ENCODE measurements at regions not wholly inside any gene's neighbourhood (a gene's known extent, or its start where the extent isn't known, plus 50 kb on each side); places are given as distances from the start of the nearest gene placed in this dataset.
A peak's percentile ranks its signal among the peaks of the same experiment; 100 is the strongest.

GRCh38 chr5:109267283-109267682 is 142.5 kb downstream of the PJA2 start:
- H3K9me3 ChIP-seq: no peaks in the 10 kb centered on the region
- no peak for DNase-seq (ENCODE audit: extremely low spot score in 2 of 2)
- no peak overlapping the region for H3K4me3 ChIP-seq
- no peaks in the 10 kb centered on the region for H3K4me1 ChIP-seq
- no peaks in the 10 kb centered on the region for H3K36me3 ChIP-seq
- intact Hi-C loops (cut with DNase I): no loop called here
- H3K27ac ChIP-seq: no peak overlapping the region
- no peak for TF ChIP-seq POLR2AphosphoS5 (IDR thresholded peaks at IDR 0.05; ENCODE audit: insufficient read depth in 1 of 2, low read depth in 1 of 2)
- no peaks in the 10 kb centered on the region for H3K27me3 ChIP-seq

DNA sequence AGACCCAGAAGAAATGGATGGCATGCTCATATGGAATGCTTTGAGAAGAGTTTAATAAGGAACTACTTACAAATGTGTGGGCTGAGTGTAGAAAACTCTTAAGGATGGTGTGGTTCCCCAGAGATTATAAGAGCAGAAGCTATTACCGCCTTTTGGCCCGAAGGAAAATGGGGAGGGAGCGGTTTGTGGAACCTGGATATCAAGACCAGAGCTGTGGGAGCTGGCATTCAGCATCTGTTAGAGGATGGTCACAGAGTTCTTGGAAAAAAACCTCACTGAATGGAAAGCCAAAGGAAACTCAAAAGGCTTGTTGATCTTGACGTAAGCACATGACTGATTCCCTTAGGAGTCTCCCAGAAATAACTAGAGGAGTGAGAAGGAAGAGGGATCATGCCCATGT is 151.0 kb downstream of the PJA2 start:
- Histone ChIP-seq H3K36me3 (no peaks in the 10 kb centered on the region), H3K27me3 (no peaks in the 10 kb centered on the region), H3K4me1 (no peaks in the 10 kb centered on the region), H3K27ac (no peak overlapping the region), H3K4me3 (no peak overlapping the region), H3K9me3 (no peaks in the 10 kb centered on the region)
- TF ChIP-seq POLR2AphosphoS5 (IDR thresholded peaks at IDR 0.05; ENCODE audit: insufficient read depth in 1 of 2, low read depth in 1 of 2): no peak
- TF ChIP-seq CTCF (IDR thresholded peaks at IDR 0.05): no peak
- no peak for DNase-seq (ENCODE audit: extremely low spot score in 2 of 2)
- intact Hi-C loops (cut with DNase I): no loop called here

DNA sequence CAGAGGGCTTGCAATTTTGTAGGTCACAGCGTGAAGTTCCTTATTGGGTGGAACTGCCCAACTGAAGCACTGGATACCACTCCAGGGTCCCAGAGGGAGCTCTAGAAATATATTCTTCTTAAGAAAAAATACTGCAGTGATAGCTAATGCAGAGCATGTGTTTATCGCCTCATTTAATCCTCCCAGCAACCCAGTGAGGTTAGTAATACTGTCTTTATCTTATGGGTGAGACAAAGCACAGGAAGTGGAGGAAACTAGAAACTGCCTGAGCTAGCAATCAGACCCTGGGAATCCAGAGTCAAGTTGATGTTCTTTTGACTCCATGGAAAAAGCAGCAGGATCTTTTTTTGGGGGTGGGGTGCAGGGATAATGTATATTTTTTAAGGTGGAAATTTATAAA is 153.3 kb downstream of the PJA2 start:
- intact Hi-C loops (cut with DNase I): no loop called here
- H3K27ac ChIP-seq: no peak overlapping the region

DNA sequence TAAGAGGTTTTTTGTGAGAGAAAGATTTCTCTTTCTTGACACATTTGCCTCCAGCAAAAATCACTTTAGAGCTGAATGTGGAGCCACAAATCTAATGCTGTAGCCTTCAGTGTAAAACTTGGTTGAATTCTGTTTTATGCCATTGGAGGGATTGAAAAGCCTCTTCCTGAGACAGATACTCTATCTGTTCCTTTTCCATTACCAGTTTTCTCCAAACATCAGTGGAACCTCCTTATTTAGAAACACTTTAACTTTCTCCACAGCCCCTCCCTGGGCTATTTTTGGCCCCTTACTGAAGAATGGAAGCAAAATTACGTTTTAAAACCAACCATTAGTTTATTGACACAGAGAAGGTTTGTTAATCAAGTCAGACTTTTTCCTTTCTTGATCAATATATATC is 155.3 kb downstream of the PJA2 start:
- Histone ChIP-seq H3K9me3 (no peaks in the 10 kb centered on the region), H3K36me3 (no peaks in the 10 kb centered on the region), H3K4me3 (no peak overlapping the region), H3K4me1 (no peaks in the 10 kb centered on the region), H3K27me3 (no peaks in the 10 kb centered on the region), H3K27ac (no peak overlapping the region)
- no peak for DNase-seq (ENCODE audit: extremely low spot score in 2 of 2)
- intact Hi-C loops (cut with DNase I): no loop called here
- no peak for TF ChIP-seq POLR2A (IDR thresholded peaks at IDR 0.05)
- no peak for TF ChIP-seq POLR2AphosphoS5 (IDR thresholded peaks at IDR 0.05; ENCODE audit: insufficient read depth in 1 of 2, low read depth in 1 of 2)
- no peak for TF ChIP-seq CTCF (IDR thresholded peaks at IDR 0.05)

More for the DNA sequence above, 153.3 kb downstream of the PJA2 start:
- Histone ChIP-seq H3K9me3 (no peaks in the 10 kb centered on the region), H3K27me3 (no peaks in the 10 kb centered on the region), H3K36me3 (no peaks in the 10 kb centered on the region), H3K4me1 (no peaks in the 10 kb centered on the region), H3K4me3 (no peak overlapping the region)
- TF ChIP-seq CTCF (IDR thresholded peaks at IDR 0.05) (no peak), POLR2AphosphoS5 (IDR thresholded peaks at IDR 0.05; ENCODE audit: insufficient read depth in 1 of 2, low read depth in 1 of 2) (no peak), POLR2A (IDR thresholded peaks at IDR 0.05) (no peak)
- DNase-seq (ENCODE audit: extremely low spot score in 2 of 2): no peak

GRCh38 chr5:109253262-109253661 is 156.5 kb downstream of the PJA2 start:
- intact Hi-C loops (cut with DNase I): no loop called here

More at GRCh38 chr5:109253262-109253661, 156.5 kb downstream of the PJA2 start:
- Histone ChIP-seq H3K27ac (no peak overlapping the region), H3K27me3 (no peaks in the 10 kb centered on the region), H3K4me3 (no peak overlapping the region), H3K36me3 (no peaks in the 10 kb centered on the region), H3K4me1 (no peaks in the 10 kb centered on the region), H3K9me3 (no peaks in the 10 kb centered on the region)
- TF ChIP-seq POLR2AphosphoS5 (IDR thresholded peaks at IDR 0.05; ENCODE audit: insufficient read depth in 1 of 2, low read depth in 1 of 2) (no peak), CTCF (IDR thresholded peaks at IDR 0.05) (no peak), POLR2A (IDR thresholded peaks at IDR 0.05) (no peak)
- peak in 1 of 2 donors; percentile 37 for DNase-seq (ENCODE audit: extremely low spot score in 2 of 2)

Measured in vagina (tissue), 2 donors.